ENCODE measurements at regions not wholly inside any gene's neighbourhood (a gene's known extent, or its start where the extent isn't known, plus 50 kb on each side); places are given as distances from the start of the nearest gene placed in this dataset.

DNA sequence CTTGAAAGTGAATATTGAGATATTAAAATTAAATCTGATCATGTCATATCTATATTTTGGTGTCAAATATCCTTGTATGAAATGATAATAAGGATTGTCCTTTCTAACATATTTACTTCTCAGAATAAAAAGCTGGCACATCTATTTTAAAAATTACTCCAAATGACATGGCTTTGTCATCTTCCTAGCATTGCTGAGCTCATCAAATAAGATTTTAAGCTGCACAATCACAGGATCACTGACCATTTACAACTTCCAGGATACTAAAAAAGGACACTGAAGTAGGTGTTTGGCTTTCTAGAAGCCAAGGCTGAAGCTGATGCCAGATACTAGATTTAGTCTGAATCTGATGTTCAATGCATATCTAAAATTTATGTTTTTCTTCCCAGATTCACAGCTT is 351.1 kb downstream of the BMP4 start:
- H3K4me1 ChIP-seq (ENCODE audit: insufficient read depth) = no peaks in the 10 kb centered on the region
- H3K27me3 Mint-ChIP-seq (ENCODE audit: insufficient read depth, low read depth, poor library complexity) = no peaks in the 10 kb centered on the region
- H3K4me3 ChIP-seq = no peak overlapping the region
- DNase-seq (ENCODE audit: low spot score) = no peak
- no peak overlapping the region for H3K27ac Mint-ChIP-seq
- H3K9me3 Mint-ChIP-seq = no peaks in the 10 kb centered on the region; the same call in 2 of the 3 replicates
- no peak overlapping the region for H2AFZ ChIP-seq
- no peak overlapping the region for H3K27ac ChIP-seq (ENCODE audit: low read depth)
- peaks cover 5% of the 10 kb centered on the region; the same call in 1 of the 2 replicates for H3K9me2 ChIP-seq (ENCODE audit: insufficient read depth)
- no peaks in the 10 kb centered on the region for H4K20me1 ChIP-seq (replicated peaks; ENCODE audit: insufficient read depth)
- no peaks in the 10 kb centered on the region for H3K36me3 ChIP-seq (ENCODE audit: insufficient read depth)
- no peaks in the 10 kb centered on the region for H3K27me3 ChIP-seq (ENCODE audit: insufficient read depth)
- no peaks in the 10 kb centered on the region for H3F3A ChIP-seq (replicated peaks; ENCODE audit: low read depth)
- H3K4me3 Mint-ChIP-seq = no peak overlapping the region
- no peak for TF ChIP-seq CREB1 (CRISPR knock-in tag; IDR thresholded peaks at IDR 0.05; ENCODE audit: low read depth)
- H3K36me3 Mint-ChIP-seq (ENCODE audit: low read depth) = no peaks in the 10 kb centered on the region
- H3K4me2 ChIP-seq = no peak overlapping the region
- no peaks in the 10 kb centered on the region for H3K79me2 ChIP-seq (replicated peaks; ENCODE audit: insufficient read depth)
- ATAC-seq = no peak
- peaks cover 4% of the 10 kb centered on the region; the same call in 2 of the 3 replicates for H3K4me1 Mint-ChIP-seq

DNA sequence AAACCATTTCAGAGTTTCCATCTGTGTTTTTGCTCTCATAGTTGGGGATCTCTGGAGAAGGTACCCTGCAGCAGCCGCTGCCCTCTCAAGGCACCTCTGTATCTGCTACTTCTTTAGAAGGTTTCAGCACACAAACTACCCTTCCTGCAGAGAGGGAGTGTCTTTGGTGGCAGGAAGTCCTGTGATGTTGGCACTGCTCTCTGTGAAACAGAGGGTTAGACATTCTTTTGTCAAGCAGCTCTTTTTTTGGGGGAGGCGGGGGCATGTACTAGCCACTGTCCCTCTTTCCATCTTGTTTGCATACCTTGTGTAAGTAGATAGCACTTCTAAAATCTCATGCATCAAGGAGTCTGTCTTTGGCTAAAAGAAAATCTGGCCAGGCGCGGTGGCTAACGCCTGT is 352.6 kb downstream of the BMP4 start:
- no peak overlapping the region for H3K27ac Mint-ChIP-seq
- Histone ChIP-seq H3K9me2 (ENCODE audit: insufficient read depth) (peaks cover 7% of the 10 kb centered on the region; the same call in 1 of the 2 replicates), H2AFZ (no peak overlapping the region), H3K36me3 (ENCODE audit: insufficient read depth) (no peaks in the 10 kb centered on the region), H3K79me2 (replicated peaks; ENCODE audit: insufficient read depth) (no peaks in the 10 kb centered on the region), H3K27me3 (ENCODE audit: insufficient read depth) (no peaks in the 10 kb centered on the region), H3K4me1 (ENCODE audit: insufficient read depth) (peaks cover 8% of the 10 kb centered on the region; the same call in 1 of the 2 replicates), H3K4me2 (no peak overlapping the region), H3K27ac (ENCODE audit: low read depth) (no peak overlapping the region), H3F3A (replicated peaks; ENCODE audit: low read depth) (no peaks in the 10 kb centered on the region), H3K4me3 (no peak overlapping the region), H4K20me1 (replicated peaks; ENCODE audit: insufficient read depth) (no peaks in the 10 kb centered on the region)
- no peak for ATAC-seq
- DNase-seq (ENCODE audit: low spot score) = no peak
- peaks cover 12% of the 10 kb centered on the region; the same call in 2 of the 3 replicates for H3K4me1 Mint-ChIP-seq
- TF ChIP-seq, protein P1, sequence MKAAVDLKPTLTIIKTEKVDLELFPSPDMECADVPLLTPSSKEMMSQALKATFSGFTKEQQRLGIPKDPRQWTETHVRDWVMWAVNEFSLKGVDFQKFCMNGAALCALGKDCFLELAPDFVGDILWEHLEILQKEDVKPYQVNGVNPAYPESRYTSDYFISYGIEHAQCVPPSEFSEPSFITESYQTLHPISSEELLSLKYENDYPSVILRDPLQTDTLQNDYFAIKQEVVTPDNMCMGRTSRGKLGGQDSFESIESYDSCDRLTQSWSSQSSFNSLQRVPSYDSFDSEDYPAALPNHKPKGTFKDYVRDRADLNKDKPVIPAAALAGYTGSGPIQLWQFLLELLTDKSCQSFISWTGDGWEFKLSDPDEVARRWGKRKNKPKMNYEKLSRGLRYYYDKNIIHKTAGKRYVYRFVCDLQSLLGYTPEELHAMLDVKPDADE (IDR thresholded peaks at IDR 0.05) = no peak
- no peak for TF ChIP-seq JUNB (IDR thresholded peaks at IDR 0.05; ENCODE audit: unreplicated experiment)
- no peak for TF ChIP-seq EZH2 (IDR thresholded peaks at IDR 0.05; ENCODE audit: low read depth, unreplicated experiment)
- no peak for TF ChIP-seq REST (IDR thresholded peaks at IDR 0.05; ENCODE audit: unreplicated experiment)
- no peak for TF ChIP-seq ZNF114 (CRISPR knock-in tag; IDR thresholded peaks at IDR 0.05)
- no peak for TF ChIP-seq ZNF462 (CRISPR knock-in tag; IDR thresholded peaks at IDR 0.05)
- TF ChIP-seq ZNF331 (CRISPR knock-in tag; IDR thresholded peaks at IDR 0.05; ENCODE audit: low read depth) = no peak
- TF ChIP-seq CREB1 (CRISPR knock-in tag; IDR thresholded peaks at IDR 0.05; ENCODE audit: low read depth) = no peak
- no peak for TF ChIP-seq NANOG (IDR thresholded peaks at IDR 0.05; ENCODE audit: borderline replicate concordance)
- no peaks in the 10 kb centered on the region; the same call in 2 of the 3 replicates for H3K9me3 Mint-ChIP-seq
- no peak overlapping the region for H3K4me3 Mint-ChIP-seq
- no peaks in the 10 kb centered on the region for H3K27me3 Mint-ChIP-seq (ENCODE audit: insufficient read depth, low read depth, poor library complexity)
- H3K36me3 Mint-ChIP-seq (ENCODE audit: low read depth) = no peaks in the 10 kb centered on the region

Measured in GM23338 (cell line).